ENCODE measurements at regions not wholly inside any gene's neighbourhood (a gene's known extent, or its start where the extent isn't known, plus 50 kb on each side); places are given as distances from the start of the nearest gene placed in this dataset.

GRCh38 chr11:92822410-92822809, 147.0 kb upstream of the MTNR1B start:
- TF ChIP-seq, protein P1, sequence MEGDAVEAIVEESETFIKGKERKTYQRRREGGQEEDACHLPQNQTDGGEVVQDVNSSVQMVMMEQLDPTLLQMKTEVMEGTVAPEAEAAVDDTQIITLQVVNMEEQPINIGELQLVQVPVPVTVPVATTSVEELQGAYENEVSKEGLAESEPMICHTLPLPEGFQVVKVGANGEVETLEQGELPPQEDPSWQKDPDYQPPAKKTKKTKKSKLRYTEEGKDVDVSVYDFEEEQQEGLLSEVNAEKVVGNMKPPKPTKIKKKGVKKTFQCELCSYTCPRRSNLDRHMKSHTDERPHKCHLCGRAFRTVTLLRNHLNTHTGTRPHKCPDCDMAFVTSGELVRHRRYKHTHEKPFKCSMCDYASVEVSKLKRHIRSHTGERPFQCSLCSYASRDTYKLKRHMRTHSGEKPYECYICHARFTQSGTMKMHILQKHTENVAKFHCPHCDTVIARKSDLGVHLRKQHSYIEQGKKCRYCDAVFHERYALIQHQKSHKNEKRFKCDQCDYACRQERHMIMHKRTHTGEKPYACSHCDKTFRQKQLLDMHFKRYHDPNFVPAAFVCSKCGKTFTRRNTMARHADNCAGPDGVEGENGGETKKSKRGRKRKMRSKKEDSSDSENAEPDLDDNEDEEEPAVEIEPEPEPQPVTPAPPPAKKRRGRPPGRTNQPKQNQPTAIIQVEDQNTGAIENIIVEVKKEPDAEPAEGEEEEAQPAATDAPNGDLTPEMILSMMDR (IDR thresholded peaks at IDR 0.05): no peak
- TF ChIP-seq POLR2A (IDR thresholded peaks at IDR 0.05): no peak
- no peak for ATAC-seq

GRCh38 chr11:92826136-92826535, 143.3 kb upstream of the MTNR1B start:
- H3K27me3 ChIP-seq: no peaks in the 10 kb centered on the region
- no peak for ATAC-seq
- DNase-seq: no peak
- TF ChIP-seq, protein P1 (IDR thresholded peaks at IDR 0.05): no peak
- TF ChIP-seq POLR2A (IDR thresholded peaks at IDR 0.05): no peak
- intact Hi-C loops (cut with DNase I): no loop called here
- no peaks in the 10 kb centered on the region for H3K9me3 ChIP-seq
- no peaks in the 10 kb centered on the region for H3K36me3 ChIP-seq
- H3K4me1 ChIP-seq: no peaks in the 10 kb centered on the region
- WGBS (ENCODE audit: insufficient coverage, low coverage, low lambda C conversion rate, missing lambda C conversion rate): 43% methylated on average over 1 of the region's 1 CpG
- H3K4me3 ChIP-seq: no peak overlapping the region
- H3K27ac ChIP-seq: no peak overlapping the region

More at GRCh38 chr11:92822410-92822809, 147.0 kb upstream of the MTNR1B start:
- Histone ChIP-seq H3K9me3 (no peaks in the 10 kb centered on the region), H3K36me3 (no peaks in the 10 kb centered on the region), H3K4me3 (no peak overlapping the region), H3K27me3 (no peaks in the 10 kb centered on the region), H3K4me1 (no peaks in the 10 kb centered on the region), H3K27ac (no peak overlapping the region)
- 68% methylated on average over 3 of the region's 3 CpGs for WGBS (ENCODE audit: insufficient coverage, low coverage, low lambda C conversion rate, missing lambda C conversion rate)
- intact Hi-C loops (cut with DNase I): no loop called here
- no peak for DNase-seq

DNA sequence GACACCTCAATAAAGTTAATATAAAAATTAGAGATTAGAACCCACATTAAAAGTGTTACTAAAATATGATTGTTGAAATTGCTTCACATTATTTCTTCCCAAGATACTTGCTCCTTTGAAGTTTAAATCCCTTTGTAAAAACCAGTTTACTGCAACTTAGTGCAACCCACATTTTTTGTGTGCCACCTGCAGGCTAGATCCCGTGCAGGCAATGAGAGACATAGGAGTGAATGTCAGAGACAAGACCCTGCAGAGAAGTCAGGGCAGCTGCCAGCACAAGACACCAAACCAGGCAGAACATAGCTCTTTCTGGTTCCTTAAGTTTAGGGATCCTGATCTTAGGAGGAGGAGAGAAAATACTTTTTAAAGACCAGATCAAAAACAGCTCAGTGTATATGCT, 142.8 kb upstream of the MTNR1B start:
- TF ChIP-seq, protein P1 (IDR thresholded peaks at IDR 0.05): no peak
- no peak for TF ChIP-seq POLR2A (IDR thresholded peaks at IDR 0.05)
- H3K9me3 ChIP-seq: no peaks in the 10 kb centered on the region
- H3K4me3 ChIP-seq: no peak overlapping the region
- intact Hi-C loops (cut with DNase I): no loop called here
- no peak overlapping the region for H3K27ac ChIP-seq
- DNase-seq (no peak), ATAC-seq (no peak)
- no peaks in the 10 kb centered on the region for H3K27me3 ChIP-seq
- 56% methylated on average over 1 of the region's 1 CpG for WGBS (ENCODE audit: insufficient coverage, low coverage, low lambda C conversion rate, missing lambda C conversion rate)
- no peaks in the 10 kb centered on the region for H3K36me3 ChIP-seq
- H3K4me1 ChIP-seq: no peaks in the 10 kb centered on the region

DNA sequence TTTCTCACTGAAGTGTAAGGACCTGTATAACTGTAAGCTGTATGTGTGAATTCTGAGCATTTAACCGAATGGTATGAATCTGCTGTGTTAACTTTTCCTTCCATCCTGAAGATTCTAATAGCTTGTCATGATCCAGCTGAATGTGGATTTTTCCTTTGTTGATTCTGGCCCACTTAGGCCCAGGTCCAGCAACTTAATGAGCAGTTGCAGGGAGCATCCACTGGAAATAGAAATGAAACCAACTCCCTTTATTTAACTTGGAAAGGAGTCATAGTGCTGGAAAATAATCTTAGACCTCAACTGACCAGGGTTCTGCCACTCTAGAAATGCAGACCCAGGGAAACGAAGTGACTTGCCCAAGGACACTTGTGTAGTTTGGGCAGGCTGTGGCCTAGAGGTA, 142.3 kb upstream of the MTNR1B start:
- Histone ChIP-seq H3K36me3 (no peaks in the 10 kb centered on the region), H3K9me3 (no peaks in the 10 kb centered on the region), H3K4me3 (no peak overlapping the region), H3K27me3 (no peaks in the 10 kb centered on the region), H3K27ac (no peak overlapping the region), H3K4me1 (no peaks in the 10 kb centered on the region)
- intact Hi-C loops (cut with DNase I): no loop called here
- TF ChIP-seq, protein P1 (IDR thresholded peaks at IDR 0.05): no peak
- TF ChIP-seq POLR2A (IDR thresholded peaks at IDR 0.05): no peak
- ATAC-seq (no peak), DNase-seq (no peak)
- WGBS (ENCODE audit: insufficient coverage, low coverage, low lambda C conversion rate, missing lambda C conversion rate): 58% methylated on average over 2 of the region's 2 CpGs

DNA sequence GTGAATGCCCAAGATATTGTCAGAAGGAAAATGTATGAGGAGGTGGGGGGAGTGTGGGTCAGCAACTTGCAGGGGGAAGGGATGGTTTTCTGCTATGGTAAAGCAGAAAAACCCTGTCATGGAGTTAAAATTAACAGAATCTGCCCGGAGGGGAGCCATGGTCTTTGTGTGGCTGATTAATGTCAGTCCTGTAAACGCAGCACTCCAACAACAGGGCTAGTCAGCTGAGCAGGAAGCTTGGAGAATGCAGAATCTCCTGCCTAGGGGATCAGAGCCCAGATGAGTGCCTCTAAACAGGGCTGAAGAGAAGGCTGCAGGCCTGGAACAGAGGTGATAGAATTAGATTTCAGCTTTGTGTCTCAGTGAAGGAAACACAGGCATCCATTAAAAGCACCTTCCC, 140.9 kb upstream of the MTNR1B start:
- 17% methylated on average over 2 of the region's 2 CpGs for WGBS (ENCODE audit: insufficient coverage, low coverage, low lambda C conversion rate, missing lambda C conversion rate)
- H3K4me3 ChIP-seq: no peak overlapping the region
- H3K27ac ChIP-seq: no peak overlapping the region
- no peaks in the 10 kb centered on the region for H3K9me3 ChIP-seq
- intact Hi-C loops (cut with DNase I): no loop called here
- H3K36me3 ChIP-seq: no peaks in the 10 kb centered on the region
- TF ChIP-seq, protein P1 (IDR thresholded peaks at IDR 0.05): no peak
- no peak for TF ChIP-seq POLR2A (IDR thresholded peaks at IDR 0.05)
- H3K27me3 ChIP-seq: no peaks in the 10 kb centered on the region
- H3K4me1 ChIP-seq: no peaks in the 10 kb centered on the region
- DNase-seq (no peak), ATAC-seq (no peak)
